Ishikawa (cell line): ENCODE measurements at regions not wholly inside any gene's neighbourhood (a gene's known extent, or its start where the extent isn't known, plus 50 kb on each side); places are given as distances from the start of the nearest gene placed in this dataset.

Source experiments
- CEBPB ChIP-seq: IDR thresholded peaks from 2 replicates; pipeline ENCODE4 v1.6.1; 2012
- CREB1 ChIP-seq: IDR thresholded peaks from 2 replicates; pipeline ENCODE4 v1.6.1; 2012; ENCODE audit warnings: low read depth
- EGR1 ChIP-seq: IDR thresholded peaks from 2 replicates; pipeline ENCODE4 v1.6.1; 2012
- EP300 ChIP-seq: IDR thresholded peaks from 2 replicates; pipeline ENCODE4 v1.6.1; 2012; ENCODE audit warnings: borderline replicate concordance
- FOXM1 ChIP-seq: IDR thresholded peaks from 2 replicates; pipeline ENCODE4 v1.6.1; 2012; ENCODE audit warnings: low read depth, borderline replicate concordance
- NFIC ChIP-seq: IDR thresholded peaks from 2 replicates; pipeline ENCODE4 v1.6.1; 2012
- RAD21 ChIP-seq: IDR thresholded peaks from 2 replicates; pipeline ENCODE4 v1.6.1; 2012; ENCODE audit warnings: low read depth
- TAF1 ChIP-seq: IDR thresholded peaks from 2 replicates; pipeline ENCODE4 v1.6.1; 2012; ENCODE audit warnings: low read depth, mild to moderate bottlenecking
- TCF12 ChIP-seq: IDR thresholded peaks from 2 replicates; pipeline ENCODE4 v1.6.1; 2012; ENCODE audit warnings: low read depth
- TEAD4 ChIP-seq: IDR thresholded peaks from 2 replicates; pipeline ENCODE4 v1.6.1; 2012
- YY1 ChIP-seq: IDR thresholded peaks from 2 replicates; pipeline ENCODE4 v1.6.1; 2012; ENCODE audit warnings: low read depth
- ZBTB7A ChIP-seq: IDR thresholded peaks from 2 replicates; pipeline ENCODE4 v1.6.1; 2012; ENCODE audit warnings: low read depth
- TF ChIP-seq, protein P1 (sequence below): IDR thresholded peaks from 2 replicates; pipeline ENCODE4 v1.6.1; 2012
- TF ChIP-seq, protein P2 (sequence below): IDR thresholded peaks from 2 replicates; pipeline ENCODE4 v1.6.1; 2012
- TF ChIP-seq, protein P3 (sequence below): IDR thresholded peaks from 2 replicates; pipeline ENCODE4 v1.6.1; 2012; ENCODE audit warnings: low read depth, mild to moderate bottlenecking

DNA sequence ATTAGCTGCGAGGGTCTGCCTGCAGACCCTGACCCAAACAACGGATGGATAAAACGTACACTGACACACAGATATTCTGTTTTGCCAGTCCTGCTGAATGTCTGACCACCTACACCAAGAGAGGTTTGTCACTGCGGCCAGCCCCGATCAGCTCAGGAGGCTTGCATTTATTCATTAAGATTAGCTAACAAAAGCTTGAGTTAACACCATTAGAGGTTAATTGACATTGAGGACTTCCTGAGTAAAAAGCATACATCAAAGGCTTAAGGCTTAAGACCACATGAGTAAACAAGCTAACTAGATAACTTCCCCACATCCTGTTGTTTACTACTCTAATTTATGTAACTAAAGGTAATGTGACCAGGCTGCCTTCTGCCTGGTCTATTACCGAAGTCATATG, 198.1 kb upstream of the TRPC7 start:
- TF ChIP-seq ZBTB7A, result no peak
- TF ChIP-seq FOXM1, result no peak

DNA sequence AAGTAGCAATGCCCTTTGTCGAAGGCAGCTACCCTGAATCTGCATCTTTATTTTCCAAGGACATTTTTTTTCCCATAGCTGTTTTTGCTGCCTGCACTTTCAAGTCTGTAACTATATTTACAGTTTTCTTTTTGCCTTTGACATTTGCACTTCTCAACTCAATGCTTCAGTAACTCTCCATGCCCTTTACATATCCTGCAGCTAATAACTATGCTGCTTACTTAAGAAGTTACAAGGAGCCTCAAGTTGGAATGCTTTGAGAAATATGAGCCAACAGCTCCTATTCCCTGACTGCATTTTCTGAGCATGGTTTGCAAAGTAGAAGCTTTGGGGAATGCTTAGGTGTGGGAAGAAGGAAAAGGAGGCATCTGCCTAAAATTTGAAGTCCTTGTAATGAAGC, 194.8 kb upstream of the TRPC7 start:
- TF ChIP-seq, protein P1, sequence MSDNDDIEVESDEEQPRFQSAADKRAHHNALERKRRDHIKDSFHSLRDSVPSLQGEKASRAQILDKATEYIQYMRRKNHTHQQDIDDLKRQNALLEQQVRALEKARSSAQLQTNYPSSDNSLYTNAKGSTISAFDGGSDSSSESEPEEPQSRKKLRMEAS, result no peak
- TF ChIP-seq CEBPB, result no peak
- no peak for TF ChIP-seq FOXM1
- TF ChIP-seq CREB1, result no peak
- TF ChIP-seq TEAD4, result no peak
- TF ChIP-seq YY1, result no peak
- no peak for TF ChIP-seq NFIC
- TF ChIP-seq EGR1, result no peak

DNA sequence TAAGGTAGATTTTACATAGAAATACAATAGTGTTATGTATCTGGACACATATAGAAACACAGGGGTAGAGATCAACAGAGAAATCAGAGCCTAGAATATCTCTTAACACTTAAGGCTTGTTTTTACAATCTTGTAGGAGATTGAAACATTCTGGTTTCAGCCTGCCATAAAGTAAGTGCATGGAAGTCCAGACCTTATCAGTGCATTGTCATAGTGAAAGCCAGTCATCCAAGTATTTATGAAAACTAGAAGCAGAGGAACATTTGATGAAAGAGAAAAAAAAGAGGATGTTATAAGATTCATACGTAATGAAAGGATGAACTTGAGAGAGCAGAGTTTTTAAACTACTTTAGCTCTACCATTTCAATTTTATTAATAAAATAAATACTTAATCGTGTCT, 194.3 kb upstream of the TRPC7 start:
- no peak for TF ChIP-seq EGR1
- TF ChIP-seq TEAD4, result no peak
- TF ChIP-seq, protein P2, sequence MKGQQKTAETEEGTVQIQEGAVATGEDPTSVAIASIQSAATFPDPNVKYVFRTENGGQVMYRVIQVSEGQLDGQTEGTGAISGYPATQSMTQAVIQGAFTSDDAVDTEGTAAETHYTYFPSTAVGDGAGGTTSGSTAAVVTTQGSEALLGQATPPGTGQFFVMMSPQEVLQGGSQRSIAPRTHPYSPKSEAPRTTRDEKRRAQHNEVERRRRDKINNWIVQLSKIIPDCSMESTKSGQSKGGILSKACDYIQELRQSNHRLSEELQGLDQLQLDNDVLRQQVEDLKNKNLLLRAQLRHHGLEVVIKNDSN, result no peak
- no peak for TF ChIP-seq TCF12
- no peak for TF ChIP-seq NFIC
- TF ChIP-seq CEBPB, result no peak
- no peak for TF ChIP-seq YY1
- TF ChIP-seq, protein P1, result no peak
- no peak for TF ChIP-seq FOXM1
- TF ChIP-seq RAD21, result no peak
- TF ChIP-seq ZBTB7A, result no peak
- TF ChIP-seq CREB1, result no peak
- TF ChIP-seq TAF1, result no peak
- TF ChIP-seq EP300, result no peak
- TF ChIP-seq, protein P3, sequence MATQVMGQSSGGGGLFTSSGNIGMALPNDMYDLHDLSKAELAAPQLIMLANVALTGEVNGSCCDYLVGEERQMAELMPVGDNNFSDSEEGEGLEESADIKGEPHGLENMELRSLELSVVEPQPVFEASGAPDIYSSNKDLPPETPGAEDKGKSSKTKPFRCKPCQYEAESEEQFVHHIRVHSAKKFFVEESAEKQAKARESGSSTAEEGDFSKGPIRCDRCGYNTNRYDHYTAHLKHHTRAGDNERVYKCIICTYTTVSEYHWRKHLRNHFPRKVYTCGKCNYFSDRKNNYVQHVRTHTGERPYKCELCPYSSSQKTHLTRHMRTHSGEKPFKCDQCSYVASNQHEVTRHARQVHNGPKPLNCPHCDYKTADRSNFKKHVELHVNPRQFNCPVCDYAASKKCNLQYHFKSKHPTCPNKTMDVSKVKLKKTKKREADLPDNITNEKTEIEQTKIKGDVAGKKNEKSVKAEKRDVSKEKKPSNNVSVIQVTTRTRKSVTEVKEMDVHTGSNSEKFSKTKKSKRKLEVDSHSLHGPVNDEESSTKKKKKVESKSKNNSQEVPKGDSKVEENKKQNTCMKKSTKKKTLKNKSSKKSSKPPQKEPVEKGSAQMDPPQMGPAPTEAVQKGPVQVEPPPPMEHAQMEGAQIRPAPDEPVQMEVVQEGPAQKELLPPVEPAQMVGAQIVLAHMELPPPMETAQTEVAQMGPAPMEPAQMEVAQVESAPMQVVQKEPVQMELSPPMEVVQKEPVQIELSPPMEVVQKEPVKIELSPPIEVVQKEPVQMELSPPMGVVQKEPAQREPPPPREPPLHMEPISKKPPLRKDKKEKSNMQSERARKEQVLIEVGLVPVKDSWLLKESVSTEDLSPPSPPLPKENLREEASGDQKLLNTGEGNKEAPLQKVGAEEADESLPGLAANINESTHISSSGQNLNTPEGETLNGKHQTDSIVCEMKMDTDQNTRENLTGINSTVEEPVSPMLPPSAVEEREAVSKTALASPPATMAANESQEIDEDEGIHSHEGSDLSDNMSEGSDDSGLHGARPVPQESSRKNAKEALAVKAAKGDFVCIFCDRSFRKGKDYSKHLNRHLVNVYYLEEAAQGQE, result no peak

DNA sequence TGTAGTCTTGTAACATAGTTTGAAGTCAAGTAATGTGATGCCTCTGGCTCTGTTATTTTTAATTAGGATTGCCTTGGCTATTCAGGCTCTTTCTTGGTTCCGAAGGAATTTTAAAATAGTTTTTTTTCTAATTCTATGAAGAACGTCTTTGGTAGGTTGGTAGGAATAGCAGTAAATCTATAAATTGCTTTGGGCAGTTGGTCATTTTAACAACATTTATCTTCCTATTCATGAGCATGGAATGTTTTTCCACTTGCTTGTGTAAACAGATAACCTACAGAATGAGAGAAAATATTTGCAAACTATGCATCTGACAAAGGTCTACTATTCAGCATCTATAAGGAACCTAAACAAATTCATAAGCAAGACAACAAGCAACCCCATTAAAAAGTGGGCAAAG, 173.2 kb upstream of the TRPC7 start:
- TF ChIP-seq NFIC (no peak), FOXM1 (no peak), CEBPB (no peak), EP300 (no peak), YY1 (no peak), EGR1 (no peak), CREB1 (no peak), TAF1 (no peak), ZBTB7A (no peak), RAD21 (no peak), TCF12 (no peak), TEAD4 (no peak)
- TF ChIP-seq, protein P3, result no peak
- TF ChIP-seq, protein P2, result no peak
- TF ChIP-seq, protein P1, result no peak

DNA sequence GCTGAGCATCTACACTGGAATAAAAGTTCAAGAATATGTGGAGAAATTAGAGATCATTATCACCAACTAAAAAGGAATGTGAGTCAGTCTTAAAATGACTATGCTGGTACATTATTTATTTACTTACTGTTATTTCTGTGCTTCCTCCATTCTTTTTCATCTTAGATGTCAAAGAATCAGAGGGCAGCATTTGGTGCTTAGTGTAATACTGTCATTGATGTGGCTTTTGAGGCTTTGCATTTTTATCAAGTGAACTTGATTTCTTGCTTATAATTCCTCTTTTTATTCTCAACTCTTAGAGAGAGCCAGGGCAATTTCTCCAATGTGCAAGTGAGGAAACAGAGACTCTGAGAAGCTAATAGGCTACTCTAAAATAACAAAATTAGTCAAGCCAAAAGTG, 163.7 kb upstream of the TRPC7 start:
- TF ChIP-seq EP300, result no peak
- no peak for TF ChIP-seq FOXM1
- TF ChIP-seq, protein P2, result no peak
- no peak for TF ChIP-seq EGR1
- no peak for TF ChIP-seq RAD21
- TF ChIP-seq TCF12, result no peak
- no peak for TF ChIP-seq CEBPB
- TF ChIP-seq YY1, result no peak
- no peak for TF ChIP-seq ZBTB7A
- TF ChIP-seq, protein P1, result no peak
- no peak for TF ChIP-seq TAF1
- no peak for TF ChIP-seq TEAD4
- TF ChIP-seq, protein P3, result no peak
- TF ChIP-seq CREB1, result no peak
- TF ChIP-seq NFIC, result no peak
